HepG2 (cell line): ENCODE measurements at regions not wholly inside any gene's neighbourhood (a gene's known extent, or its start where the extent isn't known, plus 50 kb on each side); places are given as distances from the start of the nearest gene placed in this dataset.

Source experiments
- ATAC-seq: fragments of 200-7000 bp; cut with Tn5 transposase; 3 replicates; pipeline ENCODE4 v1.9.1; 2020; ENCODE audit warnings: mild to moderate bottlenecking, moderate library complexity
- BruUV-seq: library from RNA; stranded (reverse); fragments of 400-500 nt; replicated peaks from 2 replicates; lab custom pipeline; 2021; lab: Mats Ljungman, UMichigan
- CTCF ChIA-PET: fragments of 300-600 bp; formaldehyde crosslinking; extraction: SDS; loops from one replicate; lab custom pipeline; 2021; ENCODE audit warnings: low total read pairs, inconsistent platforms, low intra/inter-chr PET ratio; lab: Yijun Ruan, JAX
- POLR2A ChIA-PET: fragments of 350-600 bp; sonication (Branson Sonifier 250); formaldehyde crosslinking; loops from one replicate; lab custom pipeline; 2020; ENCODE audit warnings: antibody characterized with exemption, inconsistent platforms; lab: Yijun Ruan, JAX
- DNase-seq: peaks from one replicate; pipeline ENCODE4 v3.0.0-alpha.2; 2015; ENCODE audit warnings: low spot score
- FAIRE-seq: peaks from 3 replicates; lab custom pipeline; 2011; peaks lifted over from hg19 to GRCh38; lab: Jason Lieb, UNC
- H2AFZ ChIP-seq: one replicate; pipeline ENCODE4 v1.6.1; 2011; ENCODE audit warnings: low read length, inconsistent platforms
- H3K27ac ChIP-seq: fragments of 300-600 bp; 3 replicates; pipeline ENCODE4 v1.8.0; 2011; ENCODE audit warnings: mixed run types, mild to moderate bottlenecking, mixed read lengths, low read length, inconsistent platforms; ENCODE audit not compliant: insufficient read depth; ENCODE audit errors: extremely low read length
- H3K27me3 ChIP-seq, 2 experiments: fragments of 200-600 bp in 1 of 2; 2 replicates in 1 of 2; 3 replicates in 1 of 2; pipeline versions ENCODE4 v1.6.0 to v1.8.0; 2011; ENCODE audit warnings: low read length in 2 of 2, mild to moderate bottlenecking in 2 of 2, moderate library complexity in 2 of 2, inconsistent platforms in 1 of 2; ENCODE audit not compliant: insufficient read depth in 2 of 2, control insufficient read depth in 1 of 2
- H3K36me3 ChIP-seq, 2 experiments: fragments of 200-600 bp in 1 of 2; replicated peaks in 1 of 2; 2 replicates in 1 of 2; 3 replicates in 1 of 2; pipeline versions ENCODE4 v1.5.1 to v1.8.0; 2011; ENCODE audit warnings: low read length in 2 of 2, inconsistent platforms in 1 of 2; ENCODE audit not compliant: insufficient read depth in 2 of 2, control insufficient read depth in 1 of 2
- H3K4me1 ChIP-seq: 2 replicates; pipeline ENCODE4 v1.5.1; 2012; ENCODE audit warnings: low read length, inconsistent platforms; ENCODE audit not compliant: insufficient read depth
- H3K4me2 ChIP-seq: 2 replicates; pipeline ENCODE4 v1.6.0; 2011; ENCODE audit warnings: low read depth, low read length, inconsistent platforms
- H3K4me3 ChIP-seq, 3 experiments: fragments of 200-600 bp in 1 of 3; sonication (generic), shearing (Covaris generic) in 1 of 3; replicated peaks in 1 of 3; 2 replicates each; pipeline ENCODE4 v1.5.1; 2011 to 2016; ENCODE audit warnings: low read length in 3 of 3, inconsistent platforms in 2 of 3, low read depth in 2 of 3, mild to moderate bottlenecking in 2 of 3, control low read depth in 1 of 3, mixed read lengths in 1 of 3; ENCODE audit not compliant: insufficient read depth in 1 of 3
- H3K79me2 ChIP-seq: one replicate; pipeline ENCODE4 v1.6.1; 2011; ENCODE audit warnings: low read length, inconsistent platforms; ENCODE audit not compliant: insufficient read depth
- H3K9ac ChIP-seq: 2 replicates; pipeline ENCODE4 v1.6.0; 2011; ENCODE audit warnings: mild to moderate bottlenecking, low read depth, low read length, inconsistent platforms; ENCODE audit not compliant: insufficient read depth
- H3K9me3 ChIP-seq: 2 replicates; pipeline ENCODE4 v1.5.1; 2012; ENCODE audit warnings: mild to moderate bottlenecking, low read length
- H4K20me1 ChIP-seq: 2 replicates; pipeline ENCODE4 v1.6.0; 2011; ENCODE audit warnings: inconsistent platforms, mild to moderate bottlenecking, low read length, moderate library complexity; ENCODE audit not compliant: insufficient read depth
- CHD4 ChIP-seq: fragments of 200-600 bp; sonication (generic); IDR thresholded peaks from 2 replicates; pipeline ENCODE4 v1.7.0; 2017; ENCODE audit warnings: mild to moderate bottlenecking, low read length, borderline replicate concordance
- DZIP1 ChIP-seq: sonication (generic); formaldehyde crosslinking; IDR thresholded peaks from 2 replicates; pipeline ENCODE4 v1.5.0; 2020; ENCODE audit warnings: mild to moderate bottlenecking, missing genetic modification reagents
- TMF1 ChIP-seq: sonication (generic); formaldehyde crosslinking; IDR thresholded peaks from 2 replicates; pipeline ENCODE4 v1.8.1; 2022; ENCODE audit warnings: low read depth, missing genetic modification reagents
- ZNF251 ChIP-seq: sonication (generic); formaldehyde crosslinking; IDR thresholded peaks from 2 replicates; pipeline ENCODE4 v1.9.0; 2021; ENCODE audit warnings: mild to moderate bottlenecking, missing genetic modification reagents
- ZNF512B ChIP-seq: sonication (generic); formaldehyde crosslinking; IDR thresholded peaks from 2 replicates; pipeline ENCODE4 v1.5.1; 2020; ENCODE audit warnings: missing genetic modification reagents, mild to moderate bottlenecking, borderline replicate concordance
- ZNF546 ChIP-seq: sonication (generic); formaldehyde crosslinking; conservative IDR thresholded peaks from 2 replicates; pipeline ENCODE4 v1.8.1; 2023; ENCODE audit warnings: mild to moderate bottlenecking, missing genetic modification reagents
- ZNF841 ChIP-seq: sonication (generic); formaldehyde crosslinking; IDR thresholded peaks from 2 replicates; pipeline ENCODE4 v1.8.1; 2023; ENCODE audit warnings: missing genetic modification reagents, borderline replicate concordance
- WGBS: methylation state at CpG from one replicate; pipeline ENCODE4 v1.1.6; 2017; ENCODE audit warnings: low lambda C conversion rate; 5-methylcytosine and 5-hydroxymethylcytosine counted together
- in situ Hi-C: cut with HindIII; loops from 2 replicates; pipeline ENCODE4 v1.10.0; 2017; ENCODE audit warnings: low pct_unique_long_range_greater_than_20kb; ENCODE audit not compliant: extremely low pct_ligation_motif_present
- intact Hi-C: fragments of 100-400 bp; cut with micrococcal nuclease; formaldehyde crosslinking; loops from one replicate; pipeline ENCODE4 v1.10.0; 2022; ENCODE audit not compliant: unreplicated experiment

- Histone ChIP-seq H2AFZ (no peak overlapping the region), H3K9ac (no peak overlapping the region), H3K27me3 (no peaks in the 10 kb centered on the region), H3K4me2 (no peak overlapping the region), H3K36me3 (no peaks in the 10 kb centered on the region), H3K79me2 (no peaks in the 10 kb centered on the region), H3K4me3 (no peak overlapping the region), H3K27ac (no peak overlapping the region), H3K4me1 (no peaks in the 10 kb centered on the region), H4K20me1 (no peaks in the 10 kb centered on the region), H3K9me3 (no peaks in the 10 kb centered on the region)
- DNase-seq (no peak), ATAC-seq (no peak), FAIRE-seq (no peak)
- WGBS = 0% methylated on average over 5 of the region's 5 CpGs
- no TSS peak for BruUV-seq
- POLR2A ChIA-PET = no interaction called here
- intact Hi-C loops = loop anchor here (10.0 kb wide), 1 partner anchor 1394 kb away; no protein-coding TSS in a partner anchor
- in situ Hi-C loops = no loop called here
- CTCF ChIA-PET = no interaction called here
- no peak for TF ChIP-seq CHD4
- TF ChIP-seq ZNF841 = no peak
- TF ChIP-seq ZNF251 (CRISPR knock-in tag) = no peak
- TF ChIP-seq ZNF512B = no peak
- TF ChIP-seq DZIP1 (CRISPR knock-in tag) = no peak
- TF ChIP-seq TMF1 (CRISPR knock-in tag) = no peak
- no peak for TF ChIP-seq ZNF546 (CRISPR knock-in tag)
Measured at GRCh38 chr12:97968641-97969197, 506.1 kb downstream of the RMST start.
